ENCODE measurements at regions not wholly inside any gene's neighbourhood (a gene's known extent, or its start where the extent isn't known, plus 50 kb on each side); places are given as distances from the start of the nearest gene placed in this dataset.
"Not testable (repeated sequence)": the region's sequence is repeated elsewhere in the genome, so short reads cannot be mapped to it uniquely, and the experiment has no call there.

GRCh38 chr15:38073178-38073946 lies 138.9 kb downstream of the TMCO5A start:
- no peak for DNase-seq (ENCODE audit: low spot score)

GRCh38 chr15:38074029-38074428 lies 139.6 kb downstream of the TMCO5A start:
- no peak for DNase-seq (ENCODE audit: low spot score)

- DNase-seq (ENCODE audit: low spot score), result no peak
Measured at GRCh38 chr15:38075466-38075865, 141.0 kb downstream of the TMCO5A start.

GRCh38 chr15:38076786-38077185 lies 142.3 kb downstream of the TMCO5A start:
- DNase-seq (ENCODE audit: low spot score), result peak; percentile 65

GRCh38 chr15:38079236-38079635 lies 144.8 kb downstream of the TMCO5A start:
- no peak for DNase-seq (ENCODE audit: low spot score)

- DNase-seq (ENCODE audit: low spot score), result no peak
Measured at GRCh38 chr15:38080651-38081275, 146.3 kb downstream of the TMCO5A start.

- DNase-seq (ENCODE audit: low spot score), result no peak
Measured at GRCh38 chr15:38084289-38084688, 149.8 kb downstream of the TMCO5A start.

GRCh38 chr15:38085114-38085513 lies 150.7 kb downstream of the TMCO5A start:
- peak; percentile 53 for DNase-seq (ENCODE audit: low spot score)

- no peak for DNase-seq (ENCODE audit: low spot score)
Measured at GRCh38 chr15:38085931-38086568, 151.6 kb downstream of the TMCO5A start.

GRCh38 chr15:38086611-38087010 lies 152.2 kb downstream of the TMCO5A start:
- DNase-seq (ENCODE audit: low spot score), result no peak

GRCh38 chr15:38088971-38089370 lies 154.5 kb downstream of the TMCO5A start:
- DNase-seq (ENCODE audit: low spot score), result no peak

GRCh38 chr15:38090223-38090622 lies 155.8 kb downstream of the TMCO5A start:
- no peak for DNase-seq (ENCODE audit: low spot score)

- no peak for DNase-seq (ENCODE audit: low spot score)
Measured at GRCh38 chr15:38090678-38091077, 156.2 kb downstream of the TMCO5A start.

GRCh38 chr15:38091078-38091645 lies 156.7 kb downstream of the TMCO5A start:
- no peak for DNase-seq (ENCODE audit: low spot score)

- DNase-seq (ENCODE audit: low spot score), result no peak
Measured at GRCh38 chr15:38093931-38094330, 158.7 kb upstream of the SPRED1 start.

GRCh38 chr15:38102972-38103371 lies 149.7 kb upstream of the SPRED1 start:
- DNase-seq (ENCODE audit: low spot score), result no peak

- DNase-seq (ENCODE audit: low spot score), result no peak
Measured at GRCh38 chr15:38103564-38103963, 149.1 kb upstream of the SPRED1 start.

GRCh38 chr15:38111070-38111469 lies 141.6 kb upstream of the SPRED1 start:
- DNase-seq (ENCODE audit: low spot score), result no peak

GRCh38 chr15:38112406-38112805 lies 140.2 kb upstream of the SPRED1 start:
- no peak for DNase-seq (ENCODE audit: low spot score)

GRCh38 chr15:38115121-38115520 lies 137.5 kb upstream of the SPRED1 start:
- DNase-seq (ENCODE audit: low spot score), result no peak

GRCh38 chr15:38117781-38118180 lies 134.9 kb upstream of the SPRED1 start:
- DNase-seq (ENCODE audit: low spot score), result no peak

GRCh38 chr15:38119865-38120264 lies 132.8 kb upstream of the SPRED1 start:
- DNase-seq (ENCODE audit: low spot score), result not testable (repeated sequence)

- DNase-seq (ENCODE audit: low spot score), result no peak
Measured at GRCh38 chr15:38127306-38127771, 125.3 kb upstream of the SPRED1 start.

All from germinal center (tissue), 1 donor.